CD4-positive, CD25-positive, alpha-beta regulatory T cell (primary cell): ENCODE measurements at regions not wholly inside any gene's neighbourhood (a gene's known extent, or its start where the extent isn't known, plus 50 kb on each side); places are given as distances from the start of the nearest gene placed in this dataset.
A peak's percentile ranks its signal among the peaks of the same experiment; 100 is the strongest.

ENCODE experiments used
- ATAC-seq, 2 donors: fragments of 150-1000 bp; cut with Tn5 transposase; one replicate each; pipeline ENCODE4 v1.10.0; 2021; ENCODE audit warnings: low read depth in 2 of 2, moderate number of reproducible peaks in 2 of 2, moderate library complexity in 1 of 2
- DNase-seq, 3 donors: peaks; one replicate each; pipeline versions ENCODE4 v3.0.0 to v3.0.0-alpha.2; 2012 to 2022; ENCODE audit warnings: mixed read lengths in 1 of 3
- H3K27ac ChIP-seq: one replicate; pipeline ENCODE4 v1.7.0; 2013; ENCODE audit warnings: mild to moderate bottlenecking, low read length; ENCODE audit not compliant: insufficient read depth, poor library complexity, severe bottlenecking
- H3K27me3 ChIP-seq: one replicate; pipeline ENCODE4 v1.7.0; 2013; ENCODE audit warnings: low read length; ENCODE audit not compliant: control insufficient read depth, insufficient read depth
- H3K36me3 ChIP-seq: one replicate; pipeline ENCODE4 v1.7.0; 2013; ENCODE audit warnings: mild to moderate bottlenecking, low read length, moderate library complexity; ENCODE audit not compliant: control insufficient read depth, insufficient read depth
- H3K4me1 ChIP-seq: 2 replicates; pipeline ENCODE4 v1.7.0; 2013; ENCODE audit warnings: mild to moderate bottlenecking, low read length; ENCODE audit not compliant: insufficient read depth, control insufficient read depth, poor library complexity, severe bottlenecking
- H3K4me3 ChIP-seq: one replicate; pipeline ENCODE4 v1.7.0; 2013; ENCODE audit warnings: low read depth, mild to moderate bottlenecking, low read length, moderate library complexity
- H3K9me3 ChIP-seq, 2 experiments: 1 replicate in 1 of 2; 2 replicates in 1 of 2; pipeline ENCODE4 v1.7.0; 2013; ENCODE audit warnings: low read length in 2 of 2, mild to moderate bottlenecking in 1 of 2, moderate library complexity in 1 of 2; ENCODE audit not compliant: control insufficient read depth in 2 of 2
- H3K27ac Mint-ChIP-seq, 3 donors: one replicate each; pipeline ENCODE4 v1.8.0; 2020 to 2022; ENCODE audit warnings: mild to moderate bottlenecking in 3 of 3, mixed read lengths in 3 of 3, moderate library complexity in 2 of 3
- H3K27me3 Mint-ChIP-seq: one replicate; pipeline ENCODE4 v1.8.0; 2022; ENCODE audit warnings: mild to moderate bottlenecking, mixed read lengths
- H3K36me3 Mint-ChIP-seq: one replicate; pipeline ENCODE4 v1.8.0; 2020; ENCODE audit warnings: mixed read lengths
- H3K4me1 Mint-ChIP-seq, 4 donors: one replicate each; pipeline ENCODE4 v1.8.0; 2020 to 2022; ENCODE audit warnings: mixed read lengths in 4 of 4, mild to moderate bottlenecking in 1 of 4
- H3K4me3 Mint-ChIP-seq, 4 donors: one replicate each; pipeline ENCODE4 v1.8.0; 2020 to 2022; ENCODE audit warnings: mild to moderate bottlenecking in 4 of 4, mixed read lengths in 4 of 4, moderate library complexity in 3 of 4
- H3K9me3 Mint-ChIP-seq, 7 donors: one replicate each; pipeline ENCODE4 v1.8.0; 2020 to 2022; ENCODE audit warnings: mixed read lengths in 7 of 7, mild to moderate bottlenecking in 3 of 7, moderate library complexity in 2 of 7

GRCh38 chr4:151946718-151947117, 185.9 kb upstream of the GATB start:
- DNase-seq: no peak

GRCh38 chr4:151942971-151943370, 182.2 kb upstream of the GATB start:
- Histone ChIP-seq H3K4me3 (no peak overlapping the region), H3K36me3 (no peaks in the 10 kb centered on the region), H3K27me3 (peaks cover under 1% of the 10 kb centered on the region), H3K27ac (no peak overlapping the region), H3K4me1 (no peaks in the 10 kb centered on the region), H3K9me3 (peaks cover 10 to 20% of the 10 kb centered on the region in 2 experiments)
- Mint-ChIP-seq H3K27ac (no peak overlapping the region), H3K4me1 (peaks cover 0 to 20% (median 7%) of the 10 kb centered on the region in 4 donors), H3K36me3 (peaks cover 4% of the 10 kb centered on the region), H3K27me3 (no peaks in the 10 kb centered on the region), H3K9me3 (peaks cover 3 to 30% (median 13%) of the 10 kb centered on the region in 7 donors), H3K4me3 (no peak overlapping the region)
- DNase-seq (no peak), ATAC-seq (no peak)

More at GRCh38 chr4:151946718-151947117, 185.9 kb upstream of the GATB start:
- Mint-ChIP-seq H3K27me3 (no peaks in the 10 kb centered on the region), H3K4me3 (no peak overlapping the region), H3K9me3 (peaks cover 3 to 35% (median 12%) of the 10 kb centered on the region in 7 donors), H3K27ac (no peak overlapping the region), H3K4me1 (peaks cover 0 to 2% (median 0%) of the 10 kb centered on the region in 4 donors), H3K36me3 (peaks cover 4% of the 10 kb centered on the region)
- H3K4me3 ChIP-seq: no peak overlapping the region
- H3K27ac ChIP-seq: no peak overlapping the region
- no peaks in the 10 kb centered on the region for H3K4me1 ChIP-seq
- peaks cover 12 to 20% of the 10 kb centered on the region in 2 experiments for H3K9me3 ChIP-seq
- no peaks in the 10 kb centered on the region for H3K36me3 ChIP-seq
- no peak for ATAC-seq
- no peaks in the 10 kb centered on the region for H3K27me3 ChIP-seq

- Histone ChIP-seq H3K4me1 (no peaks in the 10 kb centered on the region), H3K27me3 (peaks cover 2% of the 10 kb centered on the region), H3K9me3 (peaks cover 2 to 5% of the 10 kb centered on the region in 2 experiments), H3K4me3 (no peak overlapping the region), H3K36me3 (no peaks in the 10 kb centered on the region), H3K27ac (no peak overlapping the region)
- ATAC-seq: peak in 1 of 2 donors; percentile 40
- Mint-ChIP-seq H3K27me3 (peaks cover 6% of the 10 kb centered on the region), H3K4me1 (peaks cover 0 to 20% (median 7%) of the 10 kb centered on the region in 4 donors), H3K4me3 (peak overlapping the region in 2 of 4 donors; percentile 7 to 21), H3K9me3 (peaks cover 0 to 11% (median 4%) of the 10 kb centered on the region in 7 donors), H3K36me3 (peaks cover 4% of the 10 kb centered on the region), H3K27ac (peak overlapping the region; percentile 12 to 78 (median 63))
- no peak for DNase-seq
Measured at GRCh38 chr4:151940926-151941617, 180.3 kb upstream of the GATB start.

- peak; percentile 79 to 81 for ATAC-seq
- H3K36me3 Mint-ChIP-seq: peaks cover 4% of the 10 kb centered on the region
- Histone ChIP-seq H3K4me3 (no peak overlapping the region), H3K9me3 (peaks cover 0 to 2% of the 10 kb centered on the region in 2 experiments), H3K4me1 (no peaks in the 10 kb centered on the region), H3K27ac (no peak overlapping the region), H3K36me3 (no peaks in the 10 kb centered on the region), H3K27me3 (peaks cover 2% of the 10 kb centered on the region)
- peaks cover 0 to 20% (median 7%) of the 10 kb centered on the region in 4 donors for H3K4me1 Mint-ChIP-seq
- peaks cover 10% of the 10 kb centered on the region for H3K27me3 Mint-ChIP-seq
- H3K9me3 Mint-ChIP-seq: peaks cover 0 to 9% (median 4%) of the 10 kb centered on the region in 7 donors
- peak overlapping the region in 1 of 4 donors; percentile 25 for H3K4me3 Mint-ChIP-seq
- DNase-seq: peak in 2 of 3 donors; percentile 28 to 41
- peak overlapping the region in 2 of 3 donors; percentile 22 to 78 for H3K27ac Mint-ChIP-seq
Measured at GRCh38 chr4:151940291-151940690, 179.5 kb upstream of the GATB start.

- H3K36me3 ChIP-seq: no peaks in the 10 kb centered on the region
- no peaks in the 10 kb centered on the region for H3K9me3 ChIP-seq
- H3K36me3 Mint-ChIP-seq: peaks cover 4% of the 10 kb centered on the region
- no peak overlapping the region for H3K4me3 Mint-ChIP-seq
- peaks cover 11% of the 10 kb centered on the region for H3K27me3 Mint-ChIP-seq
- H3K4me1 ChIP-seq: no peaks in the 10 kb centered on the region
- no peak overlapping the region for H3K4me3 ChIP-seq
- no peak overlapping the region for H3K27ac Mint-ChIP-seq
- peaks cover 2% of the 10 kb centered on the region for H3K27me3 ChIP-seq
- DNase-seq (no peak), ATAC-seq (no peak)
- H3K27ac ChIP-seq: no peak overlapping the region
- H3K4me1 Mint-ChIP-seq: peaks cover 0 to 20% (median 7%) of the 10 kb centered on the region in 4 donors
- peaks cover 0 to 6% (median 2%) of the 10 kb centered on the region in 7 donors for H3K9me3 Mint-ChIP-seq
Measured at GRCh38 chr4:151939670-151940069, 178.9 kb upstream of the GATB start.

GRCh38 chr4:151935411-151935810, 174.6 kb upstream of the GATB start:
- Mint-ChIP-seq H3K27me3 (peaks cover 11% of the 10 kb centered on the region), H3K4me1 (peaks cover 0 to 11% (median 1%) of the 10 kb centered on the region in 4 donors), H3K36me3 (no peaks in the 10 kb centered on the region), H3K9me3 (peaks cover 0 to 5% (median 0%) of the 10 kb centered on the region in 7 donors), H3K4me3 (no peak overlapping the region), H3K27ac (no peak overlapping the region)
- Histone ChIP-seq H3K27ac (no peak overlapping the region), H3K4me1 (no peaks in the 10 kb centered on the region), H3K36me3 (no peaks in the 10 kb centered on the region), H3K9me3 (no peaks in the 10 kb centered on the region), H3K27me3 (peaks cover 2% of the 10 kb centered on the region), H3K4me3 (no peak overlapping the region)
- ATAC-seq (no peak), DNase-seq (no peak)

- peak overlapping the region in 1 of 3 donors; percentile 2 for H3K27ac Mint-ChIP-seq
- Histone ChIP-seq H3K36me3 (no peaks in the 10 kb centered on the region), H3K27me3 (peaks cover 2% of the 10 kb centered on the region), H3K4me1 (no peaks in the 10 kb centered on the region), H3K4me3 (no peak overlapping the region), H3K9me3 (no peaks in the 10 kb centered on the region), H3K27ac (no peak overlapping the region)
- H3K4me3 Mint-ChIP-seq: no peak overlapping the region
- peaks cover 11% of the 10 kb centered on the region for H3K27me3 Mint-ChIP-seq
- no peaks in the 10 kb centered on the region for H3K36me3 Mint-ChIP-seq
- peaks cover 0 to 5% (median 0%) of the 10 kb centered on the region in 7 donors for H3K9me3 Mint-ChIP-seq
- no peak for DNase-seq
- no peak for ATAC-seq
- H3K4me1 Mint-ChIP-seq: peaks cover 0 to 8% (median 0%) of the 10 kb centered on the region in 4 donors
Measured at GRCh38 chr4:151934766-151935165, 174.0 kb upstream of the GATB start.
